ENCODE measurements at regions not wholly inside any gene's neighbourhood (a gene's known extent, or its start where the extent isn't known, plus 50 kb on each side); places are given as distances from the start of the nearest gene placed in this dataset.

- H3K27ac ChIP-seq: no peak overlapping the region
- no peak for TF ChIP-seq CTCF (IDR thresholded peaks at IDR 0.05)
- H3K9me3 ChIP-seq: no peaks in the 10 kb centered on the region
- H3K4me1 ChIP-seq (ENCODE audit: control insufficient read depth in 1 of 2, low read depth in 2 of 2): no peaks in the 10 kb centered on the region
- ATAC-seq (ENCODE audit: insufficient number of reproducible peaks, low FRiP score, low read depth) (no peak), DNase-seq (ENCODE audit: low spot score) (no peak)
- no peaks in the 10 kb centered on the region for H3K36me3 ChIP-seq
- H3K27me3 ChIP-seq (replicated peaks; ENCODE audit: insufficient read depth): no peaks in the 10 kb centered on the region
- no peak overlapping the region for H3K4me3 ChIP-seq
Measured at GRCh38 chr2:64234150-64234549, 89.9 kb upstream of the PELI1 start.

- Histone ChIP-seq H3K27me3 (replicated peaks; ENCODE audit: insufficient read depth) (no peaks in the 10 kb centered on the region), H3K4me1 (ENCODE audit: control insufficient read depth in 1 of 2, low read depth in 2 of 2) (no peaks in the 10 kb centered on the region), H3K36me3 (no peaks in the 10 kb centered on the region), H3K27ac (no peak overlapping the region), H3K9me3 (no peaks in the 10 kb centered on the region), H3K4me3 (no peak overlapping the region)
- ATAC-seq (ENCODE audit: insufficient number of reproducible peaks, low FRiP score, low read depth) (no peak), DNase-seq (ENCODE audit: low spot score) (no peak)
- TF ChIP-seq CTCF (IDR thresholded peaks at IDR 0.05): no peak
Measured at GRCh38 chr2:64234785-64235184, 90.6 kb upstream of the PELI1 start.

GRCh38 chr2:64237266-64237665 is 93.0 kb upstream of the PELI1 start:
- Histone ChIP-seq H3K27ac (no peak overlapping the region), H3K27me3 (replicated peaks; ENCODE audit: insufficient read depth) (no peaks in the 10 kb centered on the region), H3K4me1 (ENCODE audit: control insufficient read depth in 1 of 2, low read depth in 2 of 2) (no peaks in the 10 kb centered on the region), H3K9me3 (no peaks in the 10 kb centered on the region), H3K36me3 (no peaks in the 10 kb centered on the region), H3K4me3 (no peak overlapping the region)
- ATAC-seq (ENCODE audit: insufficient number of reproducible peaks, low FRiP score, low read depth): no peak
- no peak for TF ChIP-seq CTCF (IDR thresholded peaks at IDR 0.05)
- no peak for DNase-seq (ENCODE audit: low spot score)

GRCh38 chr2:64238799-64239198 is 94.6 kb upstream of the PELI1 start:
- DNase-seq (ENCODE audit: low spot score) (no peak), ATAC-seq (ENCODE audit: insufficient number of reproducible peaks, low FRiP score, low read depth) (no peak)
- Histone ChIP-seq H3K27ac (no peak overlapping the region), H3K27me3 (replicated peaks; ENCODE audit: insufficient read depth) (no peaks in the 10 kb centered on the region), H3K4me3 (no peak overlapping the region), H3K9me3 (no peaks in the 10 kb centered on the region), H3K4me1 (ENCODE audit: control insufficient read depth in 1 of 2, low read depth in 2 of 2) (no peaks in the 10 kb centered on the region), H3K36me3 (no peaks in the 10 kb centered on the region)
- TF ChIP-seq CTCF (IDR thresholded peaks at IDR 0.05): no peak

GRCh38 chr2:64243081-64244036 is 99.1 kb upstream of the PELI1 start:
- Histone ChIP-seq H3K27ac (no peak overlapping the region), H3K4me1 (ENCODE audit: control insufficient read depth in 1 of 2, low read depth in 2 of 2) (peaks cover 3 to 8% of the 10 kb centered on the region in 2 donors), H3K27me3 (replicated peaks; ENCODE audit: insufficient read depth) (no peaks in the 10 kb centered on the region), H3K9me3 (no peaks in the 10 kb centered on the region), H3K36me3 (no peaks in the 10 kb centered on the region), H3K4me3 (no peak overlapping the region)
- no peak for TF ChIP-seq CTCF (IDR thresholded peaks at IDR 0.05)
- no peak for ATAC-seq (ENCODE audit: insufficient number of reproducible peaks, low FRiP score, low read depth)
- DNase-seq (ENCODE audit: low spot score): no peak
